PC-9 (cell line): ENCODE measurements at regions not wholly inside any gene's neighbourhood (a gene's known extent, or its start where the extent isn't known, plus 50 kb on each side); places are given as distances from the start of the nearest gene placed in this dataset.

Experiments
- BruUV-seq: library from RNA; stranded (reverse); fragments of 400-500 nt; replicated peaks from 2 replicates; lab custom pipeline; 2021; lab: Mats Ljungman, UMichigan
- CTCF ChIA-PET: fragments of 300-600 bp; sonication (Branson Sonifier 250); formaldehyde crosslinking; loops from one replicate; lab custom pipeline; 2022; ENCODE audit warnings: antibody characterized with exemption; lab: Charles Lee
- POLR2A ChIA-PET: fragments of 300-600 bp; sonication (Branson Sonifier 250); formaldehyde crosslinking; loops from one replicate; lab custom pipeline; 2022; ENCODE audit warnings: antibody characterized with exemption; ENCODE audit not compliant: unreplicated experiment; lab: Charles Lee
- DNase-seq, 2 experiments: peaks; one replicate each; pipeline versions ENCODE4 v3.0.0 to v3.0.0-alpha.2; 2015 to 2022; ENCODE audit warnings: mixed read lengths in 1 of 2
- H2AFZ ChIP-seq: fragments of 200-600 bp; sonication (generic); 2 replicates; pipeline ENCODE4 v1.8.1; 2017; ENCODE audit warnings: antibody characterized with exemption
- H3F3A ChIP-seq: fragments of 200-600 bp; sonication (generic); 2 replicates; pipeline ENCODE4 v1.8.1; 2017; ENCODE audit warnings: antibody characterized with exemption, mild to moderate bottlenecking, low read depth; ENCODE audit not compliant: insufficient read depth
- H3K27ac ChIP-seq: fragments of 200-600 bp; sonication (generic); 2 replicates; pipeline ENCODE4 v1.6.1; 2016; ENCODE audit warnings: mixed run types
- H3K27me3 ChIP-seq: fragments of 200-600 bp; sonication (generic); 2 replicates; pipeline ENCODE4 v1.6.1; 2016; ENCODE audit warnings: low read depth, mixed run types; ENCODE audit not compliant: insufficient read depth
- H3K36me3 ChIP-seq: fragments of 200-600 bp; sonication (generic); 2 replicates; pipeline ENCODE4 v1.6.1; 2016; ENCODE audit warnings: low read depth, mixed run types
- H3K4me1 ChIP-seq: fragments of 200-600 bp; sonication (generic); replicated peaks from 2 replicates; pipeline ENCODE4 v1.6.1; 2016; ENCODE audit warnings: mixed run types; ENCODE audit not compliant: insufficient read depth
- H3K4me2 ChIP-seq: fragments of 200-600 bp; sonication (generic); 2 replicates; pipeline ENCODE4 v1.6.1; 2017; ENCODE audit warnings: mixed run types
- H3K4me3 ChIP-seq: fragments of 200-600 bp; sonication (generic); 2 replicates; pipeline ENCODE4 v1.6.1; 2016; ENCODE audit warnings: mixed run types
- H3K79me2 ChIP-seq: fragments of 200-600 bp; sonication (generic); 2 replicates; pipeline ENCODE4 v1.6.1; 2017; ENCODE audit warnings: low read depth, mixed run types
- H3K9me2 ChIP-seq: fragments of 200-600 bp; sonication (generic); 2 replicates; pipeline ENCODE4 v1.8.1; 2017; ENCODE audit warnings: mild to moderate bottlenecking; ENCODE audit not compliant: insufficient read depth
- H3K9me3 ChIP-seq: fragments of 200-600 bp; sonication (generic); 2 replicates; pipeline ENCODE4 v1.8.1; 2016; ENCODE audit warnings: low read depth; ENCODE audit not compliant: insufficient read depth
- H4K20me1 ChIP-seq: fragments of 200-600 bp; sonication (generic); 2 replicates; pipeline ENCODE4 v1.8.1; 2017; ENCODE audit not compliant: insufficient read depth
- CTCF ChIP-seq: fragments of 200-600 bp; sonication (generic); conservative IDR thresholded peaks from 2 replicates; pipeline ENCODE4 v1.6.1; 2017; ENCODE audit warnings: mixed run types, antibody characterized with exemption, mild to moderate bottlenecking, moderate library complexity
- EZH2 ChIP-seq: fragments of 200-600 bp; sonication (generic); IDR thresholded peaks from 2 replicates; pipeline ENCODE4 v1.8.0; 2017; ENCODE audit warnings: antibody characterized with exemption, low read depth
- intact Hi-C: fragments of 100-400 bp; cut with micrococcal nuclease; formaldehyde crosslinking; loops from one replicate; pipeline ENCODE4 v1.10.0; 2022; ENCODE audit not compliant: unreplicated experiment

GRCh38 chr14:76926521-76927251 lies 100.5 kb downstream of the LRRC74A start:
- Histone ChIP-seq H3K36me3 (no peaks in the 10 kb centered on the region), H2AFZ (no peak overlapping the region), H3K4me1 (peaks cover 3% of the 10 kb centered on the region), H3K9me2 (no peaks in the 10 kb centered on the region), H3F3A (peaks cover 7% of the 10 kb centered on the region; the same call in 1 of the 2 replicates), H3K4me3 (no peak overlapping the region), H4K20me1 (no peaks in the 10 kb centered on the region), H3K9me3 (no peaks in the 10 kb centered on the region), H3K27me3 (no peaks in the 10 kb centered on the region), H3K4me2 (no peak overlapping the region), H3K79me2 (no peaks in the 10 kb centered on the region), H3K27ac (no peak overlapping the region)
- no peak for DNase-seq
- TF ChIP-seq EZH2, result no peak
- no peak for TF ChIP-seq CTCF
- BruUV-seq, result no TSS peak
- POLR2A ChIA-PET, result no interaction called here
- CTCF ChIA-PET, result no interaction called here
- intact Hi-C loops, result no loop called here

GRCh38 chr14:76925097-76925441 lies 98.9 kb downstream of the LRRC74A start:
- no TSS peak for BruUV-seq
- TF ChIP-seq CTCF (no peak), EZH2 (no peak)
- no peaks in the 10 kb centered on the region for H4K20me1 ChIP-seq
- no peak overlapping the region for H3K4me2 ChIP-seq
- ChIA-PET CTCF (interaction anchor here (0.6 kb wide), 1 partner anchor 21 kb away, joined by 8 read pairs; no protein-coding TSS in a partner anchor), POLR2A (no interaction called here)
- intact Hi-C loops, result no loop called here
- H3K27me3 ChIP-seq, result no peaks in the 10 kb centered on the region
- no peaks in the 10 kb centered on the region for H3K36me3 ChIP-seq
- H3K27ac ChIP-seq, result no peak overlapping the region
- peaks cover 19% of the 10 kb centered on the region for H3F3A ChIP-seq
- no peaks in the 10 kb centered on the region for H3K9me3 ChIP-seq
- no peak overlapping the region for H3K4me3 ChIP-seq
- no peak for DNase-seq
- no peaks in the 10 kb centered on the region for H3K9me2 ChIP-seq
- H3K79me2 ChIP-seq, result no peaks in the 10 kb centered on the region
- peaks cover 19% of the 10 kb centered on the region for H3K4me1 ChIP-seq
- H2AFZ ChIP-seq, result no peak overlapping the region

- H3K27ac ChIP-seq, result no peak overlapping the region
- H3K9me2 ChIP-seq, result no peaks in the 10 kb centered on the region
- ChIA-PET CTCF (interaction anchor here (0.6 to 0.7 kb wide), 3 partner anchors 20 to 969 kb away, joined by 3 to 8 read pairs (median 4); no protein-coding TSS in a partner anchor), POLR2A (interaction anchor here (0.5 to 0.6 kb wide), 3 partner anchors 143 to 1472 kb away, joined by 3 to 16 read pairs (median 4); no protein-coding TSS in a partner anchor)
- no peak overlapping the region for H3K4me3 ChIP-seq
- peaks cover 24% of the 10 kb centered on the region for H3K4me1 ChIP-seq
- no peak overlapping the region for H2AFZ ChIP-seq
- no peaks in the 10 kb centered on the region for H3K36me3 ChIP-seq
- no peaks in the 10 kb centered on the region for H3K27me3 ChIP-seq
- intact Hi-C loops, result no loop called here
- BruUV-seq, result no TSS peak
- H3K4me2 ChIP-seq, result no peak overlapping the region
- H3K79me2 ChIP-seq, result no peaks in the 10 kb centered on the region
- H3F3A ChIP-seq, result peaks cover 25% of the 10 kb centered on the region
- no peak for DNase-seq
- no peaks in the 10 kb centered on the region for H3K9me3 ChIP-seq
- TF ChIP-seq CTCF, result no peak
- no peak for TF ChIP-seq EZH2
- no peaks in the 10 kb centered on the region for H4K20me1 ChIP-seq
Measured at GRCh38 chr14:76924371-76925096, 98.3 kb downstream of the LRRC74A start.
